ENCODE measurements at regions not wholly inside any gene's neighbourhood (a gene's known extent, or its start where the extent isn't known, plus 50 kb on each side); places are given as distances from the start of the nearest gene placed in this dataset.

DNA sequence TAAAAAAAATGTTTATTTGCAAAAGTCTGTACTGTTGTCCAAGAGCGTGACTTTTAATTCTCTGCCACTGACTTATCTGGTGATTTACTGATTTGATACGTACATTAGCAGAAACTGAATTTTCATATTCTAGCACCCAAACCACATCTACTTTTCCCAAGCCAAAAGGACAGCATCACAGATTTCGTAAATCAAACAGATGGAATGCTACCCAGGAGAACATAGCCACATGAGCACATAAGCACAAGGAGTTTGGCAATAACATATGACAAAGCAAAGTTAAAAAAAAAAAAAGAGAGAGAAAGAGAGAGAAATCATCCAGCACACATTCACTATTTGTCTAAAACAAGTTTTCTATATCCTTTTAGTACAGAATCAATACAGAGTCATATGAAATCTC, 83.7 kb downstream of the HINT1 start:
- no peaks in the 10 kb centered on the region for H3K36me3 ChIP-seq (ENCODE audit: control insufficient read depth, insufficient read depth, low read length)
- no peak overlapping the region for H2AFZ ChIP-seq (ENCODE audit: low read depth, low read length)
- no peaks in the 10 kb centered on the region for H3K27me3 ChIP-seq (ENCODE audit: control insufficient read depth in 2 of 2, insufficient read depth in 2 of 2, low read length in 2 of 2)
- H3K79me2 ChIP-seq (ENCODE audit: control insufficient read depth, insufficient read depth, low read length): no peaks in the 10 kb centered on the region
- no peaks in the 10 kb centered on the region for H3K9me1 ChIP-seq (ENCODE audit: control insufficient read depth, insufficient read depth, low read length)
- DNase-seq (ENCODE audit: extremely low read depth in 1 of 4, low spot score in 3 of 4) (no peak), ATAC-seq (no peak), FAIRE-seq (no peak)
- no peak overlapping the region for H3K4me2 ChIP-seq (ENCODE audit: insufficient read depth, low read length)
- POLR2A ChIA-PET: no interaction called here
- in situ Hi-C loops (cut with MboI): no loop called here
- 0% methylated on average over 3 of the region's 3 CpGs for WGBS (ENCODE audit: insufficient coverage, low coverage, missing lambda C conversion rate)
- BruUV-seq (replicated peaks): no TSS peak
- intact Hi-C loops (cut with micrococcal nuclease): no loop called here
- H4K20me1 ChIP-seq (replicated peaks; ENCODE audit: control insufficient read depth, insufficient read depth, low read length): no peaks in the 10 kb centered on the region
- no peak overlapping the region for H3K9ac ChIP-seq (ENCODE audit: insufficient read depth in 1 of 2, low read depth in 2 of 2, low read length in 2 of 2)
- no peaks in the 10 kb centered on the region for H3K9me3 ChIP-seq (replicated peaks; ENCODE audit: control insufficient read depth, insufficient read depth, low read depth, low read length)
- no peak overlapping the region for H3K27ac ChIP-seq (ENCODE audit: extremely low read depth, low read depth, low read length)
- CTCF ChIA-PET (ENCODE audit: low intra/inter-chr PET ratio): no interaction called here
- TF ChIP-seq ZEB2 (IDR thresholded peaks at IDR 0.05) (no peak), ZNF785 (CRISPR knock-in tag; IDR thresholded peaks at IDR 0.05) (no peak), SP1 (CRISPR knock-in tag; IDR thresholded peaks at IDR 0.05) (no peak), RBM34 (IDR thresholded peaks at IDR 0.05; ENCODE audit: borderline replicate concordance, insufficient read depth, low read length) (no peak), BHLHE40 (IDR thresholded peaks at IDR 0.05; ENCODE audit: low read length) (no peak), CBFB (CRISPR knock-in tag; IDR thresholded peaks at IDR 0.05) (no peak), CREB1 (IDR thresholded peaks at IDR 0.05) (no peak), CREB1 (CRISPR knock-in tag; IDR thresholded peaks at IDR 0.05) (no peak), SMARCC2 (IDR thresholded peaks at IDR 0.05; ENCODE audit: low read depth) (no peak), KDM2B (CRISPR knock-in tag; IDR thresholded peaks at IDR 0.05) (no peak), NFATC3 (IDR thresholded peaks at IDR 0.05) (no peak), ZNF316 (IDR thresholded peaks at IDR 0.05) (no peak)
- no peak overlapping the region for H3K4me3 ChIP-seq
- H3K4me1 ChIP-seq (replicated peaks in 1 of 2; ENCODE audit: control insufficient read depth in 2 of 2, insufficient read depth in 2 of 2, low read length in 2 of 2): no peaks in the 10 kb centered on the region
